BLaER1 (cell line): ENCODE measurements at regions not wholly inside any gene's neighbourhood (a gene's known extent, or its start where the extent isn't known, plus 50 kb on each side); places are given as distances from the start of the nearest gene placed in this dataset.

Source experiments
- H3K27ac ChIP-seq: shearing (Covaris generic); formaldehyde crosslinking; 2 replicates; pipeline ENCODE4 v1.8.1; 2022
- H3K27me3 ChIP-seq: shearing (Covaris generic); formaldehyde crosslinking; 2 replicates; pipeline ENCODE4 v1.8.1; 2022
- H3K36me3 ChIP-seq: shearing (Covaris generic); formaldehyde crosslinking; 2 replicates; pipeline ENCODE4 v1.8.1; 2022
- H3K4me1 ChIP-seq: shearing (Covaris generic); formaldehyde crosslinking; 2 replicates; pipeline ENCODE4 v1.8.1; 2022
- H3K4me2 ChIP-seq: shearing (Covaris generic); formaldehyde crosslinking; 2 replicates; pipeline ENCODE4 v1.8.1; 2022
- H3K4me3 ChIP-seq: shearing (Covaris generic); formaldehyde crosslinking; 2 replicates; pipeline ENCODE4 v1.8.1; 2022
- H3K9ac ChIP-seq: shearing (Covaris generic); formaldehyde crosslinking; 2 replicates; pipeline ENCODE4 v1.8.1; 2022
- H3K9me3 ChIP-seq: shearing (Covaris generic); formaldehyde crosslinking; 2 replicates; pipeline ENCODE4 v1.8.1; 2022
- H4K20me1 ChIP-seq: shearing (Covaris generic); formaldehyde crosslinking; 2 replicates; pipeline ENCODE4 v1.8.1; 2022
- Cebpa-rat ChIP-seq: shearing (Covaris generic); IDR thresholded peaks from 2 replicates; pipeline ENCODE4 v1.8.1; 2022

GRCh38 chr4:138749303-138749702, 266.3 kb upstream of the NOCT start:
- H3K27me3 ChIP-seq: no peaks in the 10 kb centered on the region
- no peak overlapping the region for H3K27ac ChIP-seq
- no peak overlapping the region for H3K9ac ChIP-seq
- TF ChIP-seq Cebpa-rat: no peak
- no peak overlapping the region for H3K4me3 ChIP-seq
- no peaks in the 10 kb centered on the region for H3K36me3 ChIP-seq
- no peaks in the 10 kb centered on the region for H4K20me1 ChIP-seq
- H3K4me1 ChIP-seq: no peaks in the 10 kb centered on the region
- H3K4me2 ChIP-seq: no peak overlapping the region
- peaks cover 14% of the 10 kb centered on the region for H3K9me3 ChIP-seq

DNA sequence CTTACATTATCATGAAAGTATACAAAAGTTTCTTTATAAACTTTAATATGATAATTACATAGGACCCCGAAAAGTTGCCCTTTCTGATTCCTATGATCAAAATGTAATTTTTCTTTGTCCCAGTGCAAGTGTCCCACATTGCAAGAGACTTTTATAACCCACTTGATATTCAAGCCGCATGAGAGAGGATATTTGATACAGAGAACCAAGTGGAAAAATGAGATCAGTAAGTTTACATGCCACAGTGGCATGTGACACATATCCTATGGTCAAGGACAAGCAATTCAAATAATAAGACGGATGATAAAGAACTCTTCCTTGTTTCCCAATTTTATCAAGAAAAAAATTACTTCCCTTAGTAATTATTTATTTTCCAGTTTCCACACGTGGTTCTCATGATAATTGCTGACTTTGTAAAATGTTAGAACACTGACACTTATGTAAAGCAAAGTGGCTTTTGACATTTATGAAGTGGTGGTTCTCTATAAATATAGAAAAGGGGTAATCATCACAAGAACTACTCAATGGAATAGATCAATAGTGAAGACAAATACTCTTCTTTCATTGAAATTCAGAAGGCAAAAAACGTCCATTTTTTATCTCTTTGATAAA, 273.7 kb upstream of the NOCT start:
- Histone ChIP-seq H3K27ac (no peak overlapping the region), H4K20me1 (no peaks in the 10 kb centered on the region), H3K9me3 (0 out of 2 replicates have a peak, but pooled peaks cover 4% of the 10 kb centered on the region), H3K4me1 (no peaks in the 10 kb centered on the region), H3K4me2 (no peak overlapping the region), H3K27me3 (no peaks in the 10 kb centered on the region), H3K4me3 (no peak overlapping the region), H3K9ac (no peak overlapping the region), H3K36me3 (no peaks in the 10 kb centered on the region)
- no peak for TF ChIP-seq Cebpa-rat

DNA sequence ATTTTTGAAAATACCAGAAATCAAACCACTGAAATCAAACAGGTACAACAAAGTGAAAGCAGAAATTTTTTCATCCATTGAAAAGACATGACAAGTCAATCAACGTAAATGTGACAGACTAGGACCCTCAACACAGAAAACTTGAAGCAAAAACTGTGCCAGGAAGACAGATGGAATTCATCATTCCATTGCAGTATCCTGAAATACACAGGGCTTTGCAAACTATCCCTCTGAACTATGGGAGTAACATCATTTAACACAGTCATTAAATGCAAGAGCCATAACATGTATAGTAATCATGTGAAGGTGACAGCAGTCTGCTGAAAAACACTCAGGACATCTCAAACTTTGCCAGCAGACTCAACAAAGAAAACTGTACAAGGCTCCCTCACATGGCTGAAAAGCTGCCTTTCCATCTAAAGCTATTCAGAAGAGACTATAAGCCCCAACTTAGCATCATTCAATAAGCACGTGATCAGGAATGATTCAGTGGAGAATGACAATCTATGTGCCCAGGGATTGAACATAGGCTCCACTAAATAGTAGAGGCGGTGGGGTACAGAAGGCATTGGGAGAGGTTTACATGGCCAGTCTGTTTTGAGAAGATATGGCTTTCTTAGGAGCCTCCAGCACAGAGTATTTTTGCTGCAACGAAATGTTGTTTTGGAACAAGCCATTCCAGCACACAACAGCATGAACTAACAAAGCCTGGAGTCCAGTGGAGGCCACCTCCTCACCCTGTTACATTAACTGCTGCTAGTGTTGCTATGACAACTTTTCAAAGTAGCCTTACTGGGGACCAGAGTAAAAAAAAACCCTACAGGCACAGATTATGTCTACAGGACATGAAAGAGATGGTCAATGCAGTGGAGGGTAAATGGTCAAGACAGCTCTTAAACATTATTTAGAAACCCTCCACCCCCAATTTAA, 274.5 kb upstream of the NOCT start:
- Histone ChIP-seq H3K4me2 (no peak overlapping the region), H3K36me3 (no peaks in the 10 kb centered on the region), H3K9ac (no peak overlapping the region), H3K4me3 (no peak overlapping the region), H4K20me1 (no peaks in the 10 kb centered on the region), H3K4me1 (no peaks in the 10 kb centered on the region), H3K27me3 (no peaks in the 10 kb centered on the region), H3K9me3 (0 out of 2 replicates have a peak, but pooled peaks cover 4% of the 10 kb centered on the region), H3K27ac (no peak overlapping the region)
- no peak for TF ChIP-seq Cebpa-rat

DNA sequence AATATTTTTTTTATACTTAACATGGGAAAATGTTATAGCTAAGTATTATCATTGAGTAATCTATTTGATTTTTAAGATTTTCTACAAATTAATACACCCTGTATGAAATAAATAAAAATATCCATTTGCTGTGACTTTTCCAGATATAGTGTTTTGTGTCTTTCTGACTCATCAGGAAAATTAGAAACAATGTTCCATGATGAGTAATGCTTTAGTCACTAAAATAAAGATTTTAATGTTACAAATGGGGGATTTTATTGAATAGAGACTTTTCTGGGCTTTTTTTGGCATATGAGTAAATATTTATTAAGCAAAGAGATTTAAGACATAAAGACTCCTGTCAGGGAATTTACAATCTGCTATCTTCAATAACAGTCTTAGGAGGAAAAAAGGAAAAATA, 279.2 kb upstream of the NOCT start:
- Histone ChIP-seq H3K4me2 (no peak overlapping the region), H3K9me3 (0 out of 2 replicates have a peak, but pooled peaks cover 4% of the 10 kb centered on the region), H3K4me3 (no peak overlapping the region), H3K9ac (no peak overlapping the region), H4K20me1 (no peaks in the 10 kb centered on the region), H3K4me1 (no peaks in the 10 kb centered on the region), H3K27me3 (no peaks in the 10 kb centered on the region), H3K27ac (no peak overlapping the region), H3K36me3 (no peaks in the 10 kb centered on the region)
- TF ChIP-seq Cebpa-rat: no peak

DNA sequence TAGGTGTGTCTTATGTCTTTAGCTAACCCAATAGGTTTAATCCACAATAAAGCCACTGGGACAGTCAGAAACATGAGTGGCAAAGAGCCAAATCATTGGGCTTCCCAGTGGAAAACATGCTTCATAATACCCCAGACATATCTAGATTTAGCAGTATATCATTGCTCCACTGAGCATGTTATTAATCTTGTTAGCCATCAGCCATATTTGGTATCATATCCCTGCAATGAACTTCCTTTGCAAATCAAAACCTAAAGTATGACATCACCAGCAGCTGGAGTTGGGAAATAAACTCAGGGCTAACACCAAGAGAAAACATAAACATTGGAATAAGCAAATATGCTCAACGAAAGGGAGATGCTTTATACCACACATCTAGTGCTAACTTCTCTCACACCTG, 280.8 kb upstream of the NOCT start:
- Histone ChIP-seq H3K9ac (no peak overlapping the region), H3K4me2 (no peak overlapping the region), H3K36me3 (no peaks in the 10 kb centered on the region), H3K4me1 (no peaks in the 10 kb centered on the region), H3K27ac (no peak overlapping the region), H3K9me3 (0 out of 2 replicates have a peak, but pooled peaks cover 4% of the 10 kb centered on the region), H4K20me1 (no peaks in the 10 kb centered on the region), H3K27me3 (no peaks in the 10 kb centered on the region), H3K4me3 (no peak overlapping the region)
- TF ChIP-seq Cebpa-rat: no peak

GRCh38 chr4:138728566-138728965, 287.0 kb upstream of the NOCT start:
- H3K27ac ChIP-seq: no peak overlapping the region
- no peak for TF ChIP-seq Cebpa-rat
- H3K27me3 ChIP-seq: no peaks in the 10 kb centered on the region
- H3K9ac ChIP-seq: no peak overlapping the region
- no peaks in the 10 kb centered on the region for H3K36me3 ChIP-seq
- H4K20me1 ChIP-seq: no peaks in the 10 kb centered on the region
- H3K4me2 ChIP-seq: no peak overlapping the region
- H3K4me3 ChIP-seq: no peak overlapping the region
- no peaks in the 10 kb centered on the region for H3K4me1 ChIP-seq
- no peaks in the 10 kb centered on the region for H3K9me3 ChIP-seq

DNA sequence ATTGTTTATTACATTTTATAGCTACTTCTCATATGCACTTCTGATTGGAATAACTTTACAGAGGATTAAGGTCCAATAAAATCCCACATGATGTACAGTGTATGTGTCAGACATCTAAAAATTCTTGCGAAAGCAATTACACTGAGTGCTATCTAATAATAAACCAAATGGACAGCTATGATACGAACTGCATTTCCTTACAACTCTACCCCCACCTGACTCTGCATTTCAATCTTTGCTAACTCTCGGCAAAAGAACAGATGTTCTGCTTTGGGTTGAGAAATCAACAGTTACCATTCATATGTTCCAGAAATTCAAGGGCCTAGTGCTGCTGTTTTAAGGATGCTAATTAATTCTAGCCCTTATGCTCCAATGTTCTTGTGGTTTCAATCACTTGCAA, 287.9 kb upstream of the NOCT start:
- no peaks in the 10 kb centered on the region for H3K27me3 ChIP-seq
- no peak overlapping the region for H3K4me2 ChIP-seq
- no peak overlapping the region for H3K27ac ChIP-seq
- H3K36me3 ChIP-seq: no peaks in the 10 kb centered on the region
- TF ChIP-seq Cebpa-rat: no peak
- no peaks in the 10 kb centered on the region for H3K4me1 ChIP-seq
- no peak overlapping the region for H3K9ac ChIP-seq
- no peaks in the 10 kb centered on the region for H3K9me3 ChIP-seq
- H4K20me1 ChIP-seq: no peaks in the 10 kb centered on the region
- H3K4me3 ChIP-seq: no peak overlapping the region

- H3K36me3 ChIP-seq: no peaks in the 10 kb centered on the region
Observed at GRCh38 chr4:138724530-138724929, 291.1 kb upstream of the NOCT start.

GRCh38 chr4:138716559-138717335, 298.8 kb upstream of the NOCT start:
- Histone ChIP-seq H3K27me3 (no peaks in the 10 kb centered on the region), H3K9me3 (0 out of 2 replicates have a peak, but pooled peaks cover 3% of the 10 kb centered on the region), H3K36me3 (no peaks in the 10 kb centered on the region), H4K20me1 (no peaks in the 10 kb centered on the region), H3K9ac (no peak overlapping the region), H3K4me2 (no peak overlapping the region), H3K27ac (no peak overlapping the region), H3K4me3 (no peak overlapping the region), H3K4me1 (no peaks in the 10 kb centered on the region)
- TF ChIP-seq Cebpa-rat: no peak

More at GRCh38 chr4:138724530-138724929, 291.1 kb upstream of the NOCT start:
- TF ChIP-seq Cebpa-rat: no peak
- Histone ChIP-seq H3K27ac (no peak overlapping the region), H3K9ac (no peak overlapping the region), H3K4me2 (no peak overlapping the region), H3K27me3 (no peaks in the 10 kb centered on the region), H3K4me3 (no peak overlapping the region), H3K9me3 (no peaks in the 10 kb centered on the region), H4K20me1 (no peaks in the 10 kb centered on the region), H3K4me1 (no peaks in the 10 kb centered on the region)
